Osteocyte (in vitro differentiated cells): ENCODE measurements at regions not wholly inside any gene's neighbourhood (a gene's known extent, or its start where the extent isn't known, plus 50 kb on each side); places are given as distances from the start of the nearest gene placed in this dataset.

Experiments
- DNase-seq: peaks from one replicate; pipeline ENCODE4 v3.0.0; 2021; ENCODE audit warnings: mixed read lengths; ENCODE audit not compliant: unreplicated experiment; ENCODE audit errors: extremely low spot score
- H3K27ac Mint-ChIP-seq: one replicate; pipeline ENCODE4 v1.8.0; 2021; ENCODE audit warnings: mild to moderate bottlenecking, mixed read lengths; ENCODE audit not compliant: unreplicated experiment
- H3K27me3 Mint-ChIP-seq: one replicate; pipeline ENCODE4 v1.8.0; 2021; ENCODE audit warnings: mixed read lengths; ENCODE audit not compliant: unreplicated experiment
- H3K36me3 Mint-ChIP-seq: one replicate; pipeline ENCODE4 v1.8.0; 2021; ENCODE audit warnings: mixed read lengths; ENCODE audit not compliant: unreplicated experiment
- H3K4me1 Mint-ChIP-seq: one replicate; pipeline ENCODE4 v1.8.0; 2021; ENCODE audit warnings: mixed read lengths; ENCODE audit not compliant: unreplicated experiment
- H3K4me3 Mint-ChIP-seq: one replicate; pipeline ENCODE4 v1.8.0; 2021; ENCODE audit warnings: mild to moderate bottlenecking, moderate library complexity, mixed read lengths; ENCODE audit not compliant: unreplicated experiment
- H3K9me3 Mint-ChIP-seq: one replicate; pipeline ENCODE4 v1.8.0; 2021; ENCODE audit warnings: mixed read lengths; ENCODE audit not compliant: unreplicated experiment
- CTCF ChIP-seq: fragments of 200-600 bp; sonication (generic); IDR thresholded peaks from 2 replicates; pipeline ENCODE4 v1.5.0; 2021; ENCODE audit warnings: antibody characterized with exemption, mild to moderate bottlenecking, moderate library complexity

DNA sequence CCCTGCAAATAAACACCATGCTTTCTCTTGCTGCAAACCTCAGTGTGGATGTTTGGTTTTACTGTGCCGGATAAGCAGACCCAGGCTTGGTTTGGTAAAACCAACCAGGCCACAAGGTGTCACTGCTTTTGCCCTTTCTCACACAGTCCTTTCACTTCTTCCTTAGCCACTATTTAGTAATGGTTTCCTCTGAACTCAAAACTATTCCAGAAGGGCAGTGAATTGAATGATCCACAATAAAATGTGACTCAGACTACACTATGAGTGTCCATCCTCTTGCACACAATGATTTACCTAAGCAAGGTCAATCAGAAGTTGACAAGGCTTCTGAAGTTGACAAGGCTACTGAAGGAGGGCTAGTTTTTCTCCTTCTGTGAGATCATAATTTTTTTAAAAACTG, 552.4 kb upstream of the CCDC54 start:
- TF ChIP-seq CTCF = peak; percentile 44
- Mint-ChIP-seq H3K36me3 (no peaks in the 10 kb centered on the region), H3K4me1 (peaks cover 41% of the 10 kb centered on the region), H3K27ac (no peak overlapping the region), H3K9me3 (no peaks in the 10 kb centered on the region), H3K27me3 (no peaks in the 10 kb centered on the region), H3K4me3 (no peak overlapping the region)
- DNase-seq = no peak

DNA sequence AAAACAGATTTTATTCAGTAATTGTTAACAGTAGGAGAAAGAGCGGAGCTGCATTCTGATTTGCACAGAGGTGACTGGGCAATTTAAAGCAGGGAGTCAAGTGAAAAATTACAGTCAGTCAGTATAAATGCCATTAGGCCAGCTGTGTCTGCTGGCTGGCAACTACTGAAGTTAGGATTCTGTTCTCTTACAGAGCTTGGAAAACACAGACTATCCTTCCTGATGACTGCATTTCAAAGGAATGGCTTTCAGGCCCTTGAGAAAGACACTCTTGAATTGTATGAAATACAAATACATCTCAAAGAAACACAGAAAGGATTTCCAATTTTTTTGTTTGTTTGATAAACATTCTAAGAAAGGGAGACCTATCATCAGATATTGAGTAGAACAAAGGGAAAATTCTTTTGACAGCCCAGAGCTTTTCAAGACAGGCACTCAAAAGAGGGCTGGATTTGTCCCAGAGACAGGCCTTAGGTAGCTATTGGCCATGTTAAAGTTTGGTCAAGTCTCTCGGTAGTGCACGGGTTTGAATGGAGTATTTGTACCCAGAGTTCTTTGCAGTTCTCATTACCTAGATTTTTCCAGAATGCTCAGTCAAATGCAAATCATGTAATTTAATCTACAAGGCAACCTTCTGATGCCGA, 551.2 kb upstream of the CCDC54 start:
- H3K27me3 Mint-ChIP-seq = no peaks in the 10 kb centered on the region
- peaks cover 46% of the 10 kb centered on the region for H3K4me1 Mint-ChIP-seq
- peaks cover 3% of the 10 kb centered on the region for H3K9me3 Mint-ChIP-seq
- no peak for TF ChIP-seq CTCF
- no peak overlapping the region for H3K4me3 Mint-ChIP-seq
- DNase-seq = no peak
- peak overlapping the region; percentile 74 for H3K27ac Mint-ChIP-seq
- peaks cover 3% of the 10 kb centered on the region for H3K36me3 Mint-ChIP-seq

GRCh38 chr3:106826791-106827311, 550.4 kb upstream of the CCDC54 start:
- Mint-ChIP-seq H3K4me3 (no peak overlapping the region), H3K27me3 (no peaks in the 10 kb centered on the region), H3K36me3 (peaks cover 6% of the 10 kb centered on the region), H3K9me3 (peaks cover 7% of the 10 kb centered on the region), H3K4me1 (peaks cover 46% of the 10 kb centered on the region), H3K27ac (peak overlapping the region; percentile 74)
- no peak for TF ChIP-seq CTCF
- no peak for DNase-seq

- H3K27me3 Mint-ChIP-seq = no peaks in the 10 kb centered on the region
- H3K36me3 Mint-ChIP-seq = peaks cover 14% of the 10 kb centered on the region
- no peak for DNase-seq
- H3K9me3 Mint-ChIP-seq = peaks cover 15% of the 10 kb centered on the region
- peaks cover 46% of the 10 kb centered on the region for H3K4me1 Mint-ChIP-seq
- H3K27ac Mint-ChIP-seq = peak overlapping the region; percentile 74
- TF ChIP-seq CTCF = no peak
- H3K4me3 Mint-ChIP-seq = no peak overlapping the region
Measured at GRCh38 chr3:106827515-106828213, 549.6 kb upstream of the CCDC54 start.

DNA sequence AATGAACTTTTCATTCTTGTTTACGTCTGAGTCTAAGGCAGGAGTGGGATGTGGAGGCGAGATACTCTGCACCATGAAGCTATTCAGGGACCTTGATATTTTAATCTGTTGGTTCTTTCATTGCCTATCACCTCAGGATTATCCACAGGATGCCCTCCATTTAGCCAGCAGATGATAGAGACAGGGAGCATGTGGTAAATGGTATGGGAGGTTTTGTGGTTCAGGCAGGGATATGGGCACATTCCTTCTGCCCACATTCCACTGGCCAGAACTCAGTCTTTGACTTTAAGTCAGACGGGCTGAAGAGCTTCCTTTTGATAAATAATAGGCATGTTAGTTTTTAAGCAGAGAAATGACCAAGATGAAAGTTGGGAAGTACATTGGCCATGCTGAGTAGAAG, 548.0 kb upstream of the CCDC54 start:
- Mint-ChIP-seq H3K27me3 (no peaks in the 10 kb centered on the region), H3K27ac (no peak overlapping the region), H3K4me1 (peaks cover 46% of the 10 kb centered on the region)

More for the DNA sequence above, 548.0 kb upstream of the CCDC54 start:
- H3K4me3 Mint-ChIP-seq = no peak overlapping the region
- H3K9me3 Mint-ChIP-seq = peaks cover 19% of the 10 kb centered on the region
- no peak for TF ChIP-seq CTCF
- H3K36me3 Mint-ChIP-seq = peaks cover 17% of the 10 kb centered on the region
- no peak for DNase-seq
